Neural cell (in vitro differentiated cells): ENCODE measurements at regions not wholly inside any gene's neighbourhood (a gene's known extent, or its start where the extent isn't known, plus 50 kb on each side); places are given as distances from the start of the nearest gene placed in this dataset.

Source experiments
- EZH2 ChIP-seq: fragments of 200-600, 300-800 bp; shearing (Covaris generic), sonication (generic); IDR thresholded peaks from 2 replicates; pipeline ENCODE4 v1.6.1; 2014; ENCODE audit warnings: antibody characterized with exemption, low read length, borderline replicate concordance, mild to moderate bottlenecking; ENCODE audit not compliant: insufficient read depth, poor library complexity, severe bottlenecking
- POLR2AphosphoS5 ChIP-seq: IDR thresholded peaks from 2 replicates; pipeline ENCODE4 v1.6.1; 2012
- RAD21 ChIP-seq: fragments of 450-650 bp; conservative IDR thresholded peaks from 2 replicates; pipeline ENCODE4 v1.6.1; 2014; ENCODE audit warnings: antibody characterized with exemption, mild to moderate bottlenecking, moderate library complexity
- REST ChIP-seq: IDR thresholded peaks from 2 replicates; pipeline ENCODE4 v1.6.1; 2012; ENCODE audit warnings: borderline replicate concordance
- SMC3 ChIP-seq: fragments of 450-650 bp; conservative IDR thresholded peaks from 2 replicates; pipeline ENCODE4 v1.6.1; 2014; ENCODE audit warnings: antibody characterized with exemption, mild to moderate bottlenecking, moderate library complexity; ENCODE audit not compliant: poor library complexity
- TAF1 ChIP-seq: IDR thresholded peaks from 2 replicates; pipeline ENCODE4 v1.6.1; 2012; ENCODE audit warnings: low read depth
- TF ChIP-seq, protein P1 (sequence below): fragments of 450-650 bp; IDR thresholded peaks from 2 replicates; pipeline ENCODE4 v1.5.1; 2014; ENCODE audit warnings: antibody characterized with exemption, mild to moderate bottlenecking, moderate library complexity; ENCODE audit not compliant: poor library complexity, severe bottlenecking

DNA sequence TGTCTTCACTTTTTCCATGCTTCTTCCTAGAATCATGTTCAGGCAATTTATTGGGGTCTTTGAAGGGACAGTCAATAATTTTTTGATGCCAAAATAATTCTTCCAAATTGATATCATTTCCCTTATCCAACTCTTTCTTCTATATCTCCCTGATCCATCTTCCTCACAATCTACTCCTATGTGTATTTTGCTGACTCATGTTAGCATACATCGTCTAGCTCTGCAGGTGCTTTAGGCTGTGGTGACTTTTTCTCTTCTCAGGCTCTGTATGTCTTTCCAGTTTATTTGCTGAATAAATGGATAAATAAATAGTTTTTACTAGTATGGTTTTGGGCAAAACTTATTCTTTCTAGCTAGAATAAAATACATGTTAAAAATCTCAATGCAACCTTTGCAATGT lies 1650.9 kb upstream of the TMEFF2 start:
- TF ChIP-seq POLR2AphosphoS5: no peak
- TF ChIP-seq, protein P1, sequence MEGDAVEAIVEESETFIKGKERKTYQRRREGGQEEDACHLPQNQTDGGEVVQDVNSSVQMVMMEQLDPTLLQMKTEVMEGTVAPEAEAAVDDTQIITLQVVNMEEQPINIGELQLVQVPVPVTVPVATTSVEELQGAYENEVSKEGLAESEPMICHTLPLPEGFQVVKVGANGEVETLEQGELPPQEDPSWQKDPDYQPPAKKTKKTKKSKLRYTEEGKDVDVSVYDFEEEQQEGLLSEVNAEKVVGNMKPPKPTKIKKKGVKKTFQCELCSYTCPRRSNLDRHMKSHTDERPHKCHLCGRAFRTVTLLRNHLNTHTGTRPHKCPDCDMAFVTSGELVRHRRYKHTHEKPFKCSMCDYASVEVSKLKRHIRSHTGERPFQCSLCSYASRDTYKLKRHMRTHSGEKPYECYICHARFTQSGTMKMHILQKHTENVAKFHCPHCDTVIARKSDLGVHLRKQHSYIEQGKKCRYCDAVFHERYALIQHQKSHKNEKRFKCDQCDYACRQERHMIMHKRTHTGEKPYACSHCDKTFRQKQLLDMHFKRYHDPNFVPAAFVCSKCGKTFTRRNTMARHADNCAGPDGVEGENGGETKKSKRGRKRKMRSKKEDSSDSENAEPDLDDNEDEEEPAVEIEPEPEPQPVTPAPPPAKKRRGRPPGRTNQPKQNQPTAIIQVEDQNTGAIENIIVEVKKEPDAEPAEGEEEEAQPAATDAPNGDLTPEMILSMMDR: no peak
- TF ChIP-seq RAD21: no peak
- no peak for TF ChIP-seq EZH2
- TF ChIP-seq SMC3: no peak
- TF ChIP-seq REST: no peak
- TF ChIP-seq TAF1: no peak
